ENCODE measurements at regions not wholly inside any gene's neighbourhood (a gene's known extent, or its start where the extent isn't known, plus 50 kb on each side); places are given as distances from the start of the nearest gene placed in this dataset.

DNA sequence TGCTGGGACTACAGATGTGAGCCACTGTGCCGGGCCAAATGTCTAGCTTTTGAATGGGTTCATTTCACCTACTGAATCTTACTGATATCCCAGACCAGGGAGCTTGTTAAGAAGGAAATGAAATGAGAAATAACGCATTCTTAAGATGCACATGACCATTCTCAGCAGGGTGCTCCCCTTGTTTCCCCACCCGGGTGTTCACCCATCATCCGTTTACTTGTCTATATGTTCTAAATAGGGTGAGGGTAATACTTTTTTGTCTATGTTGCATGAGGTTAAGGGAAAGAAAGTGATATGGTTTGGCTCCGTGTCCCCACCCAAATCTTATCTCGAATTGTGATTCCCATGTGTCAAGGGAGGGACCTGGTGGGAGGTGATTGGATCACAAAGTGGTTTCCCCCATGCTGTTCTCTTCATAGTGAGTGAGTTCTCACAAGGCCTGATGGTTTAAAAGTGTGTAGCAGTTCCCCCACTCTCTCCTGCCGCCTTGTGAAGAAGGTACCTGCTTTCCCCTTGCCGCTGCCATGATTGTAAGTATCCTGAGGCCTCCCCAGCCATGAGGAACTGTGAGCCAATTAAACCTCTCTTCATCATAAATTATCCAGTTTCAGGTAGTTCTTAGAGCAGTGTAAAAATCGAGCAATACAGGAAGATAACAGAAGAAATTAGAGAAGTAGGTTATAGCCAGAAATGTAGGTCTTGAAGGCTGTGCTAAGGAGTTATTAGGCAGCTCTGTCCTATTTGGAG lies 129.1 kb downstream of the DDX1 start:
- TF ChIP-seq POLR2A (IDR thresholded peaks at IDR 0.05) (no peak), POLR2AphosphoS5 (IDR thresholded peaks at IDR 0.05) (no peak)
- TF ChIP-seq, protein P1, sequence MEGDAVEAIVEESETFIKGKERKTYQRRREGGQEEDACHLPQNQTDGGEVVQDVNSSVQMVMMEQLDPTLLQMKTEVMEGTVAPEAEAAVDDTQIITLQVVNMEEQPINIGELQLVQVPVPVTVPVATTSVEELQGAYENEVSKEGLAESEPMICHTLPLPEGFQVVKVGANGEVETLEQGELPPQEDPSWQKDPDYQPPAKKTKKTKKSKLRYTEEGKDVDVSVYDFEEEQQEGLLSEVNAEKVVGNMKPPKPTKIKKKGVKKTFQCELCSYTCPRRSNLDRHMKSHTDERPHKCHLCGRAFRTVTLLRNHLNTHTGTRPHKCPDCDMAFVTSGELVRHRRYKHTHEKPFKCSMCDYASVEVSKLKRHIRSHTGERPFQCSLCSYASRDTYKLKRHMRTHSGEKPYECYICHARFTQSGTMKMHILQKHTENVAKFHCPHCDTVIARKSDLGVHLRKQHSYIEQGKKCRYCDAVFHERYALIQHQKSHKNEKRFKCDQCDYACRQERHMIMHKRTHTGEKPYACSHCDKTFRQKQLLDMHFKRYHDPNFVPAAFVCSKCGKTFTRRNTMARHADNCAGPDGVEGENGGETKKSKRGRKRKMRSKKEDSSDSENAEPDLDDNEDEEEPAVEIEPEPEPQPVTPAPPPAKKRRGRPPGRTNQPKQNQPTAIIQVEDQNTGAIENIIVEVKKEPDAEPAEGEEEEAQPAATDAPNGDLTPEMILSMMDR (IDR thresholded peaks at IDR 0.05 in 8 of 11, conservative IDR thresholded peaks at IDR 0.05 in 3 of 11), result no peak

Measured in spleen (tissue), 7 donors.